NCI-H1417 (cell line): ENCODE measurements at regions not wholly inside any gene's neighbourhood (a gene's known extent, or its start where the extent isn't known, plus 50 kb on each side); places are given as distances from the start of the nearest gene placed in this dataset.
"Not testable (repeated sequence)": the region's sequence is repeated elsewhere in the genome, so short reads cannot be mapped to it uniquely, and the experiment has no call there.

Source experiments
- DNase-seq, 3 experiments: peaks; one replicate each; lab custom pipeline; 2025; lab: John Stamatoyannopoulos, UW

DNA sequence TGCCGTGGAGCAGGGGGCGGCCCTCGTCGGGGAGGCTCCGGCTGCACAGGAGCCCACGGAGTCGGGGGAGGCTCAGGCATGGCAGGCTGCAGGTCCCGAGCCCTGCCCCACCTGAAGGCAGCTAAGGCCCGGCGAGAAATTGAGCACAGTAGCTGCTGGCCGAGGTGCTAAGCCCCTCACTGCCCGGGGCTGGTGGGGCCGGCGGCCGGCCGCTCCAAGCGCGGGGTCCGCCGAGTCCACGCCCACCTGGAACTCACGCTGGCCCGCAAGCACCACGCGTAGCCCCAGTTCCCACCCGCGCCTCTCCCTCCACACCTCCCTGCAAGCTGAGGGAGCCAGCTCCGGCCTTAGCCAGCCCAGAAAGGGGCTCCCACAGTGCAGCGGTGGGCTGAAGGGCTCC is 589.4 kb downstream of the PPP4R3C start:
- no peak for DNase-seq

DNA sequence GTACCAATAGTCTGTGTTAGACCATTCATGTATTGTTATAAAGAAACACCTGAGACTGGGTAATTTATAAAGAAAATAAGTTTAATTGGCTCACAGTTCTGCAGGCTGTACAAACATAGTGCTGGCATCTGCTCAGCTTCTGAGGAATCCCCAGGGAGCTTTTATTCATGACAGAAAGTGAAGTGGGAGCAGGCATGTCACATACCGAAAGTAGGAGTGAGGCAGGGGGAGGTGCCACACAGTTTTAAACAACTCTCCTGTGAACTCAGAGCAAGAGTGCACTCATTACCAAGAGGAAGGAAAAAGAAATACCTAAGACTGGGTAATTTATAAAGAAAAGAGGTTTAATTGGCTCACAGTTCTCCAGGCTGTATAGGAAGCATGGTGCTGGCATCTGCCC is 591.2 kb downstream of the PPP4R3C start:
- no peak for DNase-seq

- peak in 2 of 3 experiments; percentile 38 to 70 for DNase-seq
Observed at GRCh38 chrX:26851981-26852380, 611.2 kb downstream of the PPP4R3C start.

DNA sequence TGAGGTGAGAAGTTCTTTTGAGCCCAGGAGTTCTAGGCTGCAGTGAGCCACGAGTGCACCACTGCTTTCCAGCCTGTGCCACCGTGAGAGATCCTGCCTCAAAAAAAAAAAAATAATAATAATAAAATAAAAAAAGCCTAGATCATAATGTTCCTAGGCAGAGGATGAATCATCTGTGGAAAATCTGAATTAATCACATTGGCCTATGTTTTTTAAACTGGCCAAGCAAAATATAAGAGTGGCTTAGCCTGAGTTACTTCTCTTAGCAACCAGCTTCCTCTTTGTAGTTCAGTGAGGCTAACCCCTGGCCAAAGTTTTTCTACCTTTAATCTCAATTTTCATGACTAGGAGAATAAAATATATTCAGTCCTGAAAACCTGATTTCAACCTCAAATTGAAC is 614.6 kb downstream of the PPP4R3C start:
- no peak for DNase-seq

DNA sequence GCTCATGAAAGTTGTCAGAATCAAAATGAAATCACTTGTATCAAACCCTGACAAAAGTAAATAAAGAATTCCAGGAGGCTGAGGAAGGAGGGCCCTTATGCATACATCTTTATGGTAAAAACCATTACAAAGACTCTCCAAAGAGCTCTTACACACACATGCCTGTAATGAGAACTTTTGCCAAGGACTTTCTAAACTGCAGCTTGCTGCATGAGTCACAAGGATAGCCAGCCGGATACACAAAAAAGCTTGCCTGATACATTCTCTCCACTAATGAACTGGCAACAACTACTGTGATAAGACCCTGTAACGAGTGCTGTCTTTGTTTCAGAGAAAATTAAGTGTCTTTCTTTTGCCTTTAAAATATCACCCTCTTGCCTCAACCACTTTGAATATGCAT is 618.1 kb downstream of the PPP4R3C start:
- DNase-seq, result no peak

DNA sequence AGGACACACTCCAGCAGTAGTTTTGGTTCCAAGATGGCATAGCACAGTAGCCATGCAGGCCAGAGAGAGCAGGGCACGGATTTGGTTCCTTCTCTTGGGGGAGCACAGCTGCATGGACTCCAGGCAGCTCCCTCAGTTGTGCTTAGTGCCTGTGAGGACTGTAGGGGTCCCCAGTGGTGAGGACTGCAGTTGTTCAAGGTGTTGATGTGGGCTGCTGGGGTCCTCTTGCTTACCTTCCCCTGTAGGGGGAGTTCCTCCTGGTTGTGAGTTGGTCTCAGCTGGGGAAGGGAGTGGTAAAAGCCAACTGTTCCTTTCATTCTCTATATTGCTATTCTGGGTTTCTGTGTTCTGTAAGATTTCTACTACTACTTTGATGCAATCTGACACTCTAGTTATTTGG is 606.5 kb downstream of the MAGEB5 start:
- no peak for DNase-seq

GRCh38 chrX:26789751-26790150 is 573.8 kb downstream of the MAGEB5 start:
- no peak for DNase-seq

GRCh38 chrX:26788402-26788998 is 572.5 kb downstream of the MAGEB5 start:
- DNase-seq, result no peak

GRCh38 chrX:26783512-26784225 is 567.7 kb downstream of the MAGEB5 start:
- DNase-seq, result peak; percentile 28 to 82 (median 52)

- DNase-seq, result no peak
Observed at GRCh38 chrX:26778320-26778888, 562.4 kb downstream of the MAGEB5 start.

- no peak for DNase-seq
Observed at GRCh38 chrX:26762253-26762652, 546.3 kb downstream of the MAGEB5 start.

GRCh38 chrX:26755760-26756159 is 539.8 kb downstream of the MAGEB5 start:
- DNase-seq, result not testable (repeated sequence)

DNA sequence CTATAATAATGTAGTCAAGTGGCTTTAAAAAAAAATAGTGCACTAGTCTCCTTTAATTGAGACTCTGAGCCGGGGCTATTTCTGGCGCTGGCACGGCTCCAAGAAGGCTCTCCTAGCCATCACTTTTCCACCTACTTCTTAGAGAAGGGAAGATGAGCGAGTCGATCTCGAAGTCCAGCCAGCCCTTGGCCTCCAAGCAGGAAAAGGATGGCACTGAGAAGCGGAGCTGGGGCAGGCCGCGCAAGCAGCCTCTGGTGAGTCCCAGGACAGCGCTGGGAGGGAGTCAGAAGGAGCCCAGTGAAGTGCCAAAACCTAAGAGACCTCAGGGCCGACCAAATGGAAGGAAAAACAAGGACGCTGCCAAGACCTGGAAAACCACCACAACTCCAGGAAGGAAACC is 531.9 kb downstream of the MAGEB5 start:
- peak in 1 of 3 experiments; percentile 10 for DNase-seq

- DNase-seq, result no peak
Observed at GRCh38 chrX:26722666-26723428, 506.9 kb downstream of the MAGEB5 start.

DNA sequence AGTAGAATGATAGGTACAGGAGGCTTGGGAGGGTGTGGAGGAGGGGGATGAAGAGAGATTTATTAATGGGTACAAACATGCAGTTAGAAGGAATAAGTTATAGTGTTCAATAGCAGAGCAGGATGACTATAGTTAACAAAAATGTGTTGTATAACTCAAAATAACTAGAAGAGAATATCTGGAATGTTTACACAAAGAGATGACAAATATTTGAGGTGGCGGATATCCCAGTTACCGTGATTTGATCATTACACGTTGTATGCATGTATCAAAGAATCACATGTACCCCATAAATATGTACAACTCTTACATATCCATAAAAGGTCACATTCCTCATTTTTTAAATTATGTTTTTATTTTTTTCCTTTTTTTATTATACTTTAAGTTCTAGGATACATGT is 456.6 kb downstream of the MAGEB5 start:
- DNase-seq, result no peak

DNA sequence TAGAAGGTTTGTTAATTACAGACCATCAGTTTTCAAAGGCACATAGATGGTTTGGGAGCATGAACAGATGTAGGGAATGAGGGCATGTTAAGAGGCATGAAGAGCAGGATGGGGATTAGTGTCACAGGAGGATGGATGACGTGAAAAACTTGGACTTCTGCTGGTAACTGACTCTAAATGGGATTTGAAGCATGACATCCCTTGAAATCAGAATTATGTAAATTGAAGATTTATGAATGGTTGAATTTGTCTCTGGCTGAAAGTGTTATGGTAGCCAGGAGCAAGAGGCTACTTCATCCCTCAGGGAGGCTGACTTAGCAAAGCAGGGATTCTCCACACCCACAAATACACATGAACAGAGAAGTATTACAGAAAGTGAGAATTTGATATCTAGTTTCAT is 454.6 kb downstream of the MAGEB5 start:
- no peak for DNase-seq

DNA sequence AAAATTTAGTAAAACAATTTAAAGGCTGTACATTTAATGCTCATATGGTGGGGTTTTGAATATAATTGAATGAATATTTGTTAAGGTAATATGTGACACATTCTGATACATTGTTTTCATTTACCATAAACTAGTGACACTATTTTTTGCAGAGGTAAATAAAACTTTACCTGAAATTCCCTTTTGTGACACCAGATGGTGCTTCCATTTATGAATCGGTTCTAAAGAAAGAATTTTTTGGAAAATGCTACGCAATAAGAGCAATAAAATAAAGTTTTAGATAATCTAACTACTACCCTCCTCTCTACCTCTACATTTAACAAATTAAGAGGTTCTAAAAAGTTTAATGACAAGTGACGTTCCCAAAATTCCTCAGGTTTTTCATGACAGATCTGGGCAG is 448.9 kb downstream of the MAGEB5 start:
- DNase-seq, result no peak

- peak in 1 of 3 experiments; percentile 10 for DNase-seq
Observed at GRCh38 chrX:26653050-26653449, 437.1 kb downstream of the MAGEB5 start.

DNA sequence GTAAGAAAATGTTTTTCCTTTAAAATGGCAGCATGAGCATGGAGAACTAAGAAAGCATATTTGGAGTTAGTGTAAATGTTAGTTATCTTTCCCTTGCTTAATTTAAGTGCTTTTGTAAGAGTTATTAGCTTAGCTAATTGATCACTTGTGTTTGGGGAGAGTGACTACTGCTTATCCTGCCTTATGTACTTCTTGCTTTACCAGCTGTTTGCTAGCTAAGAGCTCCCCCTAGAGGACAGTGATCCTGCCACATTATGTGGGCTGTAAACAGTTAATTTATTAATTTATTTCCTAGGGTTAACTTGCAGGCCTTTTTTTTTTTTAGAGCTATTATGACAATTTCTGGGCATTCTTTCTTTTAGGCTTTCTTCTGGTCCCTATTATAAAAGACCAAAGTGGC is 435.8 kb downstream of the MAGEB5 start:
- no peak for DNase-seq

GRCh38 chrX:26649534-26649933 is 433.6 kb downstream of the MAGEB5 start:
- peak in 1 of 3 experiments; percentile 54 for DNase-seq

DNA sequence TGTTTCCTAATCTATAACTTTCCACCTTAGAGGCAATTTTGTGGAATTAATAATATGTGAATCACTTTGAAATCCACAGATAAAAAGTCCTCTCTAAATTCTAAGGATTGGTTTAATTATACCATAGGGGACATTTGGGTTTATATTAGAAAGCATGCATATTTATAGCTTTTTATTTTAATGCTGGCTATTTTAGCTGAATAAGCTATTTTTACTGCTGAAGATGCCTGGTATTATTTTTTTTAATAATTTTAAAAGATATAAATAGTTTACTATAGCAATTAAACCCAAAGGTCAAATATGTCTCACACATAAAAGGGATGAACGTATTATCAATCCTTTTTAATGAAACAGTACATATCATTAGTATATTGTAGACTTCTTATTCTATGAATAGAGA is 415.4 kb downstream of the MAGEB5 start:
- DNase-seq, result no peak

- no peak for DNase-seq
Observed at GRCh38 chrX:26613956-26614355, 398.0 kb downstream of the MAGEB5 start.

- DNase-seq, result no peak
Observed at GRCh38 chrX:26606971-26607370, 391.0 kb downstream of the MAGEB5 start.
